H54 (cell line): ENCODE measurements at regions not wholly inside any gene's neighbourhood (a gene's known extent, or its start where the extent isn't known, plus 50 kb on each side); places are given as distances from the start of the nearest gene placed in this dataset.

Experiments used
- DNase-seq: peaks from one replicate; pipeline ENCODE4 v3.0.0; 2011; ENCODE audit warnings: low spot score, mixed read lengths; ENCODE audit not compliant: insufficient read length
- FAIRE-seq: peaks from 3 replicates; lab custom pipeline; 2011; peaks lifted over from hg19 to GRCh38; lab: Jason Lieb, UNC
- POLR2A ChIP-seq: IDR thresholded peaks from 2 replicates; pipeline ENCODE4 v1.6.1; 2011; ENCODE audit warnings: low read depth, mild to moderate bottlenecking, low read length

- FAIRE-seq = no peak
- no peak for DNase-seq
- no peak for TF ChIP-seq POLR2A
Measured at GRCh38 chr1:177567393-177567792, 396.6 kb downstream of the BRINP2 start.

GRCh38 chr1:177566495-177566894, 395.7 kb downstream of the BRINP2 start:
- no peak for FAIRE-seq
- no peak for DNase-seq
- no peak for TF ChIP-seq POLR2A

GRCh38 chr1:177561436-177561835, 390.7 kb downstream of the BRINP2 start:
- FAIRE-seq (no peak), DNase-seq (no peak)
- TF ChIP-seq POLR2A = no peak

GRCh38 chr1:177558372-177558771, 387.6 kb downstream of the BRINP2 start:
- FAIRE-seq = no peak
- DNase-seq = no peak
- TF ChIP-seq POLR2A = no peak

GRCh38 chr1:177556163-177556562, 385.4 kb downstream of the BRINP2 start:
- FAIRE-seq = no peak
- DNase-seq = no peak
- no peak for TF ChIP-seq POLR2A

GRCh38 chr1:177547200-177547599, 376.4 kb downstream of the BRINP2 start:
- TF ChIP-seq POLR2A = no peak
- FAIRE-seq (no peak), DNase-seq (no peak)

GRCh38 chr1:177546346-177546745, 375.6 kb downstream of the BRINP2 start:
- DNase-seq = no peak
- no peak for FAIRE-seq
- no peak for TF ChIP-seq POLR2A

GRCh38 chr1:177526201-177526600, 355.4 kb downstream of the BRINP2 start:
- no peak for TF ChIP-seq POLR2A
- FAIRE-seq (no peak), DNase-seq (no peak)

GRCh38 chr1:177525176-177525575, 354.4 kb downstream of the BRINP2 start:
- FAIRE-seq (no peak), DNase-seq (no peak)
- TF ChIP-seq POLR2A = no peak

- no peak for DNase-seq
- TF ChIP-seq POLR2A = no peak
- no peak for FAIRE-seq
Measured at GRCh38 chr1:177517546-177517945, 346.8 kb downstream of the BRINP2 start.

GRCh38 chr1:177514207-177514606, 343.4 kb downstream of the BRINP2 start:
- no peak for TF ChIP-seq POLR2A
- FAIRE-seq (no peak), DNase-seq (no peak)

GRCh38 chr1:177511036-177511435, 340.3 kb downstream of the BRINP2 start:
- DNase-seq = no peak
- FAIRE-seq = no peak
- TF ChIP-seq POLR2A = no peak

GRCh38 chr1:177505905-177506590, 335.3 kb downstream of the BRINP2 start:
- DNase-seq = no peak

GRCh38 chr1:177495878-177496277, 325.1 kb downstream of the BRINP2 start:
- no peak for TF ChIP-seq POLR2A
- FAIRE-seq = no peak
- no peak for DNase-seq

More at GRCh38 chr1:177505905-177506590, 335.3 kb downstream of the BRINP2 start:
- no peak for FAIRE-seq
- no peak for TF ChIP-seq POLR2A

GRCh38 chr1:177490786-177491185, 320.0 kb downstream of the BRINP2 start:
- FAIRE-seq (no peak), DNase-seq (no peak)
- TF ChIP-seq POLR2A = no peak

- no peak for FAIRE-seq
- TF ChIP-seq POLR2A = no peak
- DNase-seq = no peak
Measured at GRCh38 chr1:177490036-177490639, 319.4 kb downstream of the BRINP2 start.
